CD14-positive monocyte (primary cell): ENCODE measurements at regions not wholly inside any gene's neighbourhood (a gene's known extent, or its start where the extent isn't known, plus 50 kb on each side); places are given as distances from the start of the nearest gene placed in this dataset.
A peak's percentile ranks its signal among the peaks of the same experiment; 100 is the strongest.

Experiments used
- DNase-seq, 3 donors: peaks; one replicate each; pipeline ENCODE4 v3.0.0-alpha.2; 2011 to 2022
- H2AFZ ChIP-seq: 2 replicates; pipeline ENCODE4 v1.6.0; 2012; ENCODE audit warnings: mild to moderate bottlenecking, low read depth, low read length, inconsistent platforms; ENCODE audit not compliant: insufficient read depth, poor library complexity, severe bottlenecking
- H3K27ac ChIP-seq, 2 donors: 1 replicate in 1 of 2; 2 replicates in 1 of 2; pipeline ENCODE4 v1.5.1; 2012 to 2013; ENCODE audit warnings: low read length in 2 of 2, control low read depth in 1 of 2, inconsistent platforms in 1 of 2, low read depth in 1 of 2, mild to moderate bottlenecking in 1 of 2
- H3K27me3 ChIP-seq, 2 donors: one replicate each; pipeline versions ENCODE4 v1.6.0 to v1.6.1; 2011 to 2013; ENCODE audit warnings: low read length in 2 of 2; ENCODE audit not compliant: control insufficient read depth in 2 of 2, insufficient read depth in 2 of 2
- H3K36me3 ChIP-seq, 2 donors: replicated peaks in 1 of 2; 1 replicate in 1 of 2; 2 replicates in 1 of 2; pipeline versions ENCODE4 v1.5.1 to v1.6.1; 2012 to 2013; ENCODE audit warnings: low read length in 2 of 2, control low read depth in 1 of 2, inconsistent platforms in 1 of 2, mild to moderate bottlenecking in 1 of 2; ENCODE audit not compliant: insufficient read depth in 2 of 2, control insufficient read depth in 1 of 2
- H3K4me1 ChIP-seq, 2 donors: 1 replicate in 1 of 2; 2 replicates in 1 of 2; pipeline versions ENCODE4 v1.5.1 to v1.6.1; 2012 to 2013; ENCODE audit warnings: low read length in 2 of 2, control low read depth in 1 of 2, inconsistent platforms in 1 of 2, mild to moderate bottlenecking in 1 of 2, moderate library complexity in 1 of 2; ENCODE audit not compliant: insufficient read depth in 2 of 2, control insufficient read depth in 1 of 2
- H3K4me2 ChIP-seq: replicated peaks from 2 replicates; pipeline ENCODE3; 2012; ENCODE audit warnings: low read length, moderate library complexity, mild to moderate bottlenecking; ENCODE audit not compliant: poor library complexity, severe bottlenecking; ENCODE audit errors: extremely low read depth
- H3K4me3 ChIP-seq, 3 experiments: fragments of 200-600 bp in 1 of 3; sonication (generic) in 1 of 3; replicated peaks in 1 of 3; 1 replicate in 2 of 3; 2 replicates in 1 of 3; pipeline ENCODE4 v1.5.1; 2011 to 2013; ENCODE audit warnings: low read length in 3 of 3, mild to moderate bottlenecking in 3 of 3, control low read depth in 2 of 3, low read depth in 2 of 3, inconsistent platforms in 1 of 3, moderate library complexity in 1 of 3
- H3K79me2 ChIP-seq: 2 replicates; pipeline ENCODE4 v1.6.0; 2012; ENCODE audit warnings: mild to moderate bottlenecking, control low read depth, inconsistent platforms, low read length, moderate library complexity; ENCODE audit not compliant: insufficient read depth
- H3K9ac ChIP-seq: 2 replicates; pipeline ENCODE4 v1.6.0; 2017; ENCODE audit warnings: low read length, mild to moderate bottlenecking; ENCODE audit not compliant: insufficient read depth, poor library complexity, severe bottlenecking
- H3K9me3 ChIP-seq, 2 donors: replicated peaks in 1 of 2; 1 replicate in 1 of 2; 2 replicates in 1 of 2; pipeline versions ENCODE4 v1.5.1 to v1.6.1; 2012 to 2013; ENCODE audit warnings: low read length in 2 of 2, control low read depth in 1 of 2; ENCODE audit not compliant: control insufficient read depth in 1 of 2, insufficient read depth in 1 of 2
- H4K20me1 ChIP-seq: 2 replicates; pipeline ENCODE4 v1.6.0; 2012; ENCODE audit warnings: mild to moderate bottlenecking, low read length, control low read depth, moderate library complexity; ENCODE audit not compliant: insufficient read depth
- H3K27ac Mint-ChIP-seq, 7 donors: one replicate each; pipeline ENCODE4 v1.8.0; 2020; ENCODE audit warnings: mild to moderate bottlenecking in 7 of 7, mixed read lengths in 7 of 7, moderate library complexity in 6 of 7, inconsistent platforms in 2 of 7
- H3K27me3 Mint-ChIP-seq, 3 donors: one replicate each; pipeline ENCODE4 v1.8.0; 2021 to 2022; ENCODE audit warnings: low read depth in 3 of 3, mild to moderate bottlenecking in 3 of 3, mixed read lengths in 3 of 3, moderate library complexity in 3 of 3, inconsistent platforms in 1 of 3
- H3K36me3 Mint-ChIP-seq, 2 donors: one replicate each; pipeline ENCODE4 v1.8.0; 2020; ENCODE audit warnings: mixed read lengths in 2 of 2, inconsistent platforms in 1 of 2, mild to moderate bottlenecking in 1 of 2
- H3K4me1 Mint-ChIP-seq: one replicate; pipeline ENCODE4 v1.8.0; 2020; ENCODE audit warnings: mild to moderate bottlenecking, mixed read lengths
- H3K4me3 Mint-ChIP-seq, 2 donors: one replicate each; pipeline ENCODE4 v1.8.0; 2020; ENCODE audit warnings: mild to moderate bottlenecking in 2 of 2, mixed read lengths in 2 of 2, moderate library complexity in 1 of 2
- H3K9me3 Mint-ChIP-seq, 7 donors: one replicate each; pipeline ENCODE4 v1.8.0; 2020 to 2022; ENCODE audit warnings: mixed read lengths in 7 of 7, mild to moderate bottlenecking in 6 of 7, moderate library complexity in 6 of 7, inconsistent platforms in 2 of 7
- CTCF ChIP-seq: fragments of 200-600 bp; IDR thresholded peaks from one replicate; pipeline ENCODE4 v1.8.0; 2022; ENCODE audit warnings: antibody characterized with exemption, mild to moderate bottlenecking
- WGBS: methylation state at CpG from one replicate; pipeline ENCODE4 v1.1.5; 2013; ENCODE audit warnings: missing lambda C conversion rate; ENCODE audit not compliant: insufficient coverage; 5-methylcytosine and 5-hydroxymethylcytosine counted together
- intact Hi-C, 2 donors: fragments of 100-400 bp; cut with micrococcal nuclease; formaldehyde crosslinking; loops; one replicate each; pipeline versions ENCODE4 v1.15.0 to v1.15.1; 2023

- intact Hi-C loops = no loop called here
- no peak overlapping the region for H2AFZ ChIP-seq
- WGBS = 90% methylated on average over 11 of the region's 15 CpGs
- no peaks in the 10 kb centered on the region for H3K4me1 Mint-ChIP-seq
- no peaks in the 10 kb centered on the region for H4K20me1 ChIP-seq
- no peak overlapping the region for H3K4me3 ChIP-seq
- no peaks in the 10 kb centered on the region for H3K9me3 Mint-ChIP-seq
- no peaks in the 10 kb centered on the region for H3K27me3 ChIP-seq
- peaks cover 5 to 6% (median 5%) of the 10 kb centered on the region in 3 donors for H3K27me3 Mint-ChIP-seq
- H3K9me3 ChIP-seq = no peaks in the 10 kb centered on the region
- TF ChIP-seq CTCF = no peak
- no peaks in the 10 kb centered on the region for H3K79me2 ChIP-seq
- no peaks in the 10 kb centered on the region for H3K4me1 ChIP-seq
- H3K9ac ChIP-seq = no peak overlapping the region
- no peak overlapping the region for H3K4me2 ChIP-seq
- no peak overlapping the region for H3K27ac ChIP-seq
- no peaks in the 10 kb centered on the region for H3K36me3 Mint-ChIP-seq
- DNase-seq = no peak
- no peaks in the 10 kb centered on the region for H3K36me3 ChIP-seq
- H3K4me3 Mint-ChIP-seq = no peak overlapping the region
- H3K27ac Mint-ChIP-seq = no peak overlapping the region
Measured at GRCh38 chr2:120504936-120505705, 159.2 kb downstream of the INHBB start.

DNA sequence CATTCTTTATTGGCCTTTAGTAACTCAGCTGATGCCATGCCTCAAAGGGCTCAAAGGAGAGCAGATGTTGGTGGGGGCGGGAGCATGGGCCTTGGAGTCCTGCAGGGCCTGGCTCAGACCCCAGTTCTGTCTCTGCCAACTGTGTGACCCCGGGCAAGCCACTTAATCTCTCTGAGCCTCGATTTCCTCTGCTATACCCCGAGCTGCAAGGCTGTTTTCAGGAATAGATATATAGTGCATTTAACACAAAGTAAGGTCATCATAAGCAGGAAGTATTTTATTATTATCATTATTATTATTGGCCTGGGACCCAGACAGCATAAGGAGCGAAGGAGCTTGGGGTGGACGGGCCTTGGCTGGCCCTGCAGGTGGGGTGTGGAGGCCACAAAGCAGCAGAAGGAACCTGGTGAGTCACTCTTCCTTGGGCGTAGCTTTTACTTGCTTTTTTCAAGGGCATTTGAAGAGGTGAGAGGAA, 162.7 kb downstream of the INHBB start:
- intact Hi-C loops = no loop called here
- Histone ChIP-seq H3K27ac (no peak overlapping the region), H3K36me3 (no peaks in the 10 kb centered on the region), H3K79me2 (no peaks in the 10 kb centered on the region), H4K20me1 (no peaks in the 10 kb centered on the region), H3K27me3 (no peaks in the 10 kb centered on the region), H3K9ac (no peak overlapping the region), H3K4me3 (no peak overlapping the region), H2AFZ (no peak overlapping the region), H3K4me1 (no peaks in the 10 kb centered on the region), H3K4me2 (no peak overlapping the region), H3K9me3 (no peaks in the 10 kb centered on the region)
- Mint-ChIP-seq H3K36me3 (no peaks in the 10 kb centered on the region), H3K27me3 (peaks cover 4 to 5% (median 5%) of the 10 kb centered on the region in 3 donors), H3K4me1 (no peaks in the 10 kb centered on the region), H3K4me3 (no peak overlapping the region), H3K27ac (peak overlapping the region in 1 of 7 donors; percentile 63), H3K9me3 (no peaks in the 10 kb centered on the region)
- no peak for TF ChIP-seq CTCF
- WGBS = 87% methylated on average over 4 of the region's 7 CpGs
- DNase-seq = no peak
